Fibroblast of the aortic adventitia (primary cell): ENCODE measurements at regions not wholly inside any gene's neighbourhood (a gene's known extent, or its start where the extent isn't known, plus 50 kb on each side); places are given as distances from the start of the nearest gene placed in this dataset.

Source experiments
- DNase-seq: peaks from one replicate; pipeline ENCODE4 v3.0.0-alpha.2; 2010; ENCODE audit warnings: low read depth
- H3K4me3 ChIP-seq: 2 replicates; pipeline ENCODE4 v1.5.1; 2011; ENCODE audit warnings: low read depth, mild to moderate bottlenecking, control low read depth, low read length, moderate library complexity
- TF ChIP-seq, protein P1 (sequence below): IDR thresholded peaks from 2 replicates; pipeline ENCODE4 v1.5.1; 2011; ENCODE audit warnings: mild to moderate bottlenecking, low read length, control low read depth, inconsistent platforms; ENCODE audit not compliant: insufficient read depth

GRCh38 chr5:175129121-175129520, 314.9 kb downstream of the DRD1 start:
- TF ChIP-seq, protein P1, sequence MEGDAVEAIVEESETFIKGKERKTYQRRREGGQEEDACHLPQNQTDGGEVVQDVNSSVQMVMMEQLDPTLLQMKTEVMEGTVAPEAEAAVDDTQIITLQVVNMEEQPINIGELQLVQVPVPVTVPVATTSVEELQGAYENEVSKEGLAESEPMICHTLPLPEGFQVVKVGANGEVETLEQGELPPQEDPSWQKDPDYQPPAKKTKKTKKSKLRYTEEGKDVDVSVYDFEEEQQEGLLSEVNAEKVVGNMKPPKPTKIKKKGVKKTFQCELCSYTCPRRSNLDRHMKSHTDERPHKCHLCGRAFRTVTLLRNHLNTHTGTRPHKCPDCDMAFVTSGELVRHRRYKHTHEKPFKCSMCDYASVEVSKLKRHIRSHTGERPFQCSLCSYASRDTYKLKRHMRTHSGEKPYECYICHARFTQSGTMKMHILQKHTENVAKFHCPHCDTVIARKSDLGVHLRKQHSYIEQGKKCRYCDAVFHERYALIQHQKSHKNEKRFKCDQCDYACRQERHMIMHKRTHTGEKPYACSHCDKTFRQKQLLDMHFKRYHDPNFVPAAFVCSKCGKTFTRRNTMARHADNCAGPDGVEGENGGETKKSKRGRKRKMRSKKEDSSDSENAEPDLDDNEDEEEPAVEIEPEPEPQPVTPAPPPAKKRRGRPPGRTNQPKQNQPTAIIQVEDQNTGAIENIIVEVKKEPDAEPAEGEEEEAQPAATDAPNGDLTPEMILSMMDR = no peak
- no peak overlapping the region for H3K4me3 ChIP-seq
- no peak for DNase-seq

DNA sequence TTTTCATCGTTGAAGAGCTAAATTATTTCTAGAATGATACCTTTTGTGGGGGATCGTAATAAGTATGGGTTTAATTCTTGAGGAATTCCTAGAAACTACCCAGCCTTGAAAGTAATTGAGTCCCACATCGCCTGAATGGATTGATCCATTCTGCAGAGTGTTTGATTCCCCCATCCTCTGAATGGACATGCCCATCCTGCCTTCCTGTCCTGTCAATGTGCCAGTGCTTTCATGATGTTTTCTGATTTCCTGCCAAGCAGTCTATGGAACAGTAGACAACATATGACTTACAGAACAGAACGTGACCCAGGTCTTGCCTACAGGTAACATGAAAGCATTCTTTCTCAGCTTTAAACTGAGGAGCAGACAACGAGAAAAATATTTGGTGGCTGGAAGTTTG, 319.2 kb downstream of the DRD1 start:
- no peak for DNase-seq
- TF ChIP-seq, protein P1 = no peak
- H3K4me3 ChIP-seq = no peak overlapping the region

DNA sequence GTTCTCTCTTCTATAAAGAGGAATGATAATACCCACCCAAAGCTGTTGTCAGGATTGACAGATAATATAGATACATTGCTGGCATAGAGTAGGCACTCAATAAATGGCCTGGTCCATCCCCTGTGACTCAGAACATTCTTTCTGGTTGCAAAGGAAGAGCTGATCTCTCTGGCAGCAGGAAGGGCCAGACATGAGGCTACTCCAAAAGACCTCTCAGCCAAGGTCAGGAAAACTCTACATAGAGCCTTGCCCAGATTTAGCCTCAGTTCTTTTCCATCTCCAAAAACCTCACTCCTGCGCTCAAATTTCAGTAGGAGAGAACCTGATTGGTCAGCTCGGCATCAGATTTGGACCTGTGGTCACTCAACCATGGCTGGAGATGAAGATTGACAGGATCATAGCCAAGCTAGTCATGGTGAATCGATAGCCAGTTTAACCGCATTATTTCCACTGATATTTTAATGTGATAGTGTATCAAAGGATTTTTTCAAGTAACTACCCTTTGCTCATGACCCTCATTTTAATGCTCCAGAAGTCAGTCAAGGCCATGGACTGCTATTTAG, 319.6 kb downstream of the DRD1 start:
- TF ChIP-seq, protein P1 = no peak
- no peak overlapping the region for H3K4me3 ChIP-seq
- no peak for DNase-seq

- no peak overlapping the region for H3K4me3 ChIP-seq
- DNase-seq = no peak
- TF ChIP-seq, protein P1 = no peak
These were observed 320.4 kb downstream of the DRD1 start for GRCh38 chr5:175123542-175123941.

DNA sequence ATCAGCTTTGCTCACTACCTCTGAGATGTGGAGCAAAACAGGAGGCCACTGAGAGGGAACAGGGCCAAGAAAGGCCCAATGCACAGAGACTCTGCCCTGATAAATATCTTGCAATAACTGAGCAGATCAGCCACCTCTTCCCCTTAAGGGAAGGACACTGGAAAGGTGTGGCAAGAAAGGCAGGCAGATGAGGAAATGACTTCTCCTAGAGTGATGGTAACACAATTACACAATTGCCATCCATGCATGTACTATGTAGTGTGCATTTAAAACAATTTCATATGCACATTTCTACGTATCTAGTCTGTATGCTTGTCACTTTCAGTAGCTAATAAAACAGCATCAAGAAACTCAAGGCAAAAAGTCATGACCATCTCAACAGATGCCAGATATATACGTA, 322.5 kb downstream of the DRD1 start:
- TF ChIP-seq, protein P1 = no peak
- no peak for DNase-seq
- H3K4me3 ChIP-seq = no peak overlapping the region

GRCh38 chr5:175120412-175120811, 323.6 kb downstream of the DRD1 start:
- no peak overlapping the region for H3K4me3 ChIP-seq
- DNase-seq = no peak
- TF ChIP-seq, protein P1 = no peak

- no peak overlapping the region for H3K4me3 ChIP-seq
- TF ChIP-seq, protein P1 = no peak
- no peak for DNase-seq
These were observed 325.2 kb downstream of the DRD1 start for GRCh38 chr5:175118700-175119309.
